ENCODE measurements at regions not wholly inside any gene's neighbourhood (a gene's known extent, or its start where the extent isn't known, plus 50 kb on each side); places are given as distances from the start of the nearest gene placed in this dataset.
A peak's percentile ranks its signal among the peaks of the same experiment; 100 is the strongest.
"Not testable (repeated sequence)": the region's sequence is repeated elsewhere in the genome, so short reads cannot be mapped to it uniquely, and the experiment has no call there.

GRCh38 chr3:72271216-72271615, 486.3 kb upstream of the PROK2 start:
- H3K4me1 ChIP-seq, result peaks cover 65% of the 10 kb centered on the region
- no peaks in the 10 kb centered on the region for H3K27me3 ChIP-seq (ENCODE audit: low read depth)
- no peaks in the 10 kb centered on the region for H3K36me3 ChIP-seq
- intact Hi-C loops (cut with micrococcal nuclease), result no loop called here
- no peak overlapping the region for H3K4me3 ChIP-seq
- H3K9me3 ChIP-seq (replicated peaks), result no peaks in the 10 kb centered on the region
- peak overlapping the region; percentile 30 for H3K27ac ChIP-seq (replicated peaks)
- TF ChIP-seq CTCF (IDR thresholded peaks at IDR 0.05; ENCODE audit: borderline replicate concordance), result no peak
- DNase-seq, result no peak

- Histone ChIP-seq H3K27ac (replicated peaks) (peak overlapping the region; percentile 50), H3K36me3 (no peaks in the 10 kb centered on the region), H3K4me3 (no peak overlapping the region), H3K9me3 (replicated peaks) (no peaks in the 10 kb centered on the region), H3K27me3 (ENCODE audit: low read depth) (no peaks in the 10 kb centered on the region), H3K4me1 (peaks cover 65% of the 10 kb centered on the region)
- intact Hi-C loops (cut with micrococcal nuclease), result no loop called here
- no peak for TF ChIP-seq CTCF (IDR thresholded peaks at IDR 0.05; ENCODE audit: borderline replicate concordance)
- no peak for DNase-seq
These were observed 485.8 kb upstream of the PROK2 start for GRCh38 chr3:72270730-72271129.

GRCh38 chr3:72270072-72270681, 485.2 kb upstream of the PROK2 start:
- TF ChIP-seq CTCF (IDR thresholded peaks at IDR 0.05; ENCODE audit: borderline replicate concordance), result no peak
- H3K27me3 ChIP-seq (ENCODE audit: low read depth), result no peaks in the 10 kb centered on the region
- peak; percentile 86 for DNase-seq
- H3K27ac ChIP-seq (replicated peaks), result peak overlapping the region; percentile 50
- no peaks in the 10 kb centered on the region for H3K9me3 ChIP-seq (replicated peaks)
- H3K36me3 ChIP-seq, result no peaks in the 10 kb centered on the region
- H3K4me3 ChIP-seq, result no peak overlapping the region
- intact Hi-C loops (cut with micrococcal nuclease), result no loop called here
- H3K4me1 ChIP-seq, result peaks cover 61% of the 10 kb centered on the region

DNA sequence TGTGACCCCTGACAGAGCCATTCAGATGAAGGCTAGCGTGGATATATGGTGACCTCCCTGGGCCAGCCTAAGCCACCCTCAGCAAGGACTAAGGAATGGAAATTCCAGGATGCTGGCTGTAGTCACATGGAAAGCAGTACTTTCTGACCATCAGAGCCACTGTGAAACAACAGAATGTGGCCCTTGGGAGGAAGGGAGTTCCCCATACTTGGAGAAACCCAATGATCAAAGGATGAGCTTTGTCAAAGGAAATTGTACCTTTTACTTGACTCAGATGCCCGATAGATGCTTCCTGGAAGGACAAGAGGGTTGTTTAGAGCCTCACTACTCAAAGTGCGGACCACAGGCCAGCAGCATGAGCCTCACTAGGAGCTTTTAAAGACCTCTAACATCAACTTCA, 484.5 kb upstream of the PROK2 start:
- intact Hi-C loops (cut with micrococcal nuclease), result no loop called here
- H3K4me1 ChIP-seq, result peaks cover 54% of the 10 kb centered on the region
- TF ChIP-seq CTCF (IDR thresholded peaks at IDR 0.05; ENCODE audit: borderline replicate concordance), result no peak
- DNase-seq, result no peak
- no peaks in the 10 kb centered on the region for H3K9me3 ChIP-seq (replicated peaks)
- no peaks in the 10 kb centered on the region for H3K27me3 ChIP-seq (ENCODE audit: low read depth)
- no peak overlapping the region for H3K4me3 ChIP-seq
- H3K36me3 ChIP-seq, result no peaks in the 10 kb centered on the region
- peak overlapping the region; percentile 50 for H3K27ac ChIP-seq (replicated peaks)

DNA sequence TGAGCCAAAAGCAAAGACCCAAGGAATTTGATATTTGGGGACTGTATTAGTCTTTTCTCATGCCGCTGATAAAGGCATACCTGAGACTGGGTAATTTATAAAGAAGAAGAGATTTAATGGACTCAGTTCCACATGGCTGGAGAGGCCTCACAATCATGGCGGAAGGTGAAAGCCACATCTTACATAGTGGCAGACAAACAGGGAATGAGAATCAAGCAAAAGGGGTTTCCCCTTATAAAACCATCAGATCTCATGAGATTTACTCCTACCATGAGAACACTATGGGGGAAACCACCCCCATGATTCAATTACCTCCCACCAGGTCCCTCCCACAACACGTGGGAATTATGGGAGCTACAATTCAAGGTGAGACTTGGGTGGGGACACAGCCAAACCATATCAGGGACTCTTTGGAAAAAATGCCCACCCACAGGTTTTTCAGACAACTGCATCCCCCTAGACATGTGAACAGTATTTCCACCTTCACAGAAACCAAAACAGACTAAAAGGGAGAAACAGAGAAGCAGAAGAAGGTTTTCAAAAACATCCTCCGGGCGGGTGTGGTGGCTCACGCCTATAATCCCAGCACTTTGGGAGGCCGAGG, 482.1 kb upstream of the PROK2 start:
- DNase-seq; H3K9me3 ChIP-seq (replicated peaks); H3K36me3 ChIP-seq; H3K27me3 ChIP-seq (ENCODE audit: low read depth); H3K4me3 ChIP-seq; intact Hi-C loops (cut with micrococcal nuclease); H3K27ac ChIP-seq (replicated peaks): not testable (repeated sequence)
- H3K4me1 ChIP-seq, result peaks cover 31% of the 10 kb centered on the region

DNA sequence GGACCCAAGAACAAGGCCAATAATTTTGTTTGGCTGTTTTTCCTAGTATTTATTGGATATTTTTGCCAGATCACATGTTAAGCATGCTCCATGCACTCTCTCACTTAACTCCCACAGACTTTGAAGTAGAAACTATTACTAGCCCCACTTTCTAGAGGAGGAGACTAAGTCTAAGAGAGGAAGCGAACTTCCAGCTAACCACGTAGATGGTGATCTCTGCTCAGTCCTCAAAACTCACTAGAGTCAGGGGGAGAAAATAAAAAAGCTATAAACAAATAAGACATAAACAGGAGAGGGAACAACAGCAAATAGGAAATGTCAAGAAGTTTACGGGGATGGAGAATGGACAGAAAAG, 481.0 kb upstream of the PROK2 start:
- Histone ChIP-seq H3K36me3 (no peaks in the 10 kb centered on the region), H3K9me3 (replicated peaks) (no peaks in the 10 kb centered on the region), H3K27me3 (ENCODE audit: low read depth) (no peaks in the 10 kb centered on the region), H3K4me1 (peaks cover 21% of the 10 kb centered on the region), H3K27ac (replicated peaks) (no peak overlapping the region), H3K4me3 (no peak overlapping the region)
- intact Hi-C loops (cut with micrococcal nuclease), result no loop called here
- DNase-seq, result no peak
- TF ChIP-seq CTCF (IDR thresholded peaks at IDR 0.05; ENCODE audit: borderline replicate concordance), result no peak
